Loucy (cell line): ENCODE measurements at regions not wholly inside any gene's neighbourhood (a gene's known extent, or its start where the extent isn't known, plus 50 kb on each side); places are given as distances from the start of the nearest gene placed in this dataset.

Source experiments
- H2AFZ ChIP-seq: fragments of 200-600 bp; sonication (generic); 2 replicates; pipeline ENCODE4 v1.6.0; 2016; ENCODE audit warnings: antibody characterized with exemption, mild to moderate bottlenecking, low read length, moderate library complexity
- H3F3A ChIP-seq: fragments of 200-600 bp; 2 replicates; pipeline ENCODE4 v1.6.0; 2016; ENCODE audit warnings: antibody characterized with exemption, low read depth, mild to moderate bottlenecking
- H3K27me3 ChIP-seq: fragments of 200-600 bp; sonication (generic); 2 replicates; pipeline ENCODE4 v1.6.1; 2014; ENCODE audit warnings: low read length, mild to moderate bottlenecking; ENCODE audit not compliant: insufficient read depth, poor library complexity, severe bottlenecking
- H3K36me3 ChIP-seq: fragments of 200-600 bp; sonication (generic); 2 replicates; pipeline ENCODE4 v1.6.1; 2016; ENCODE audit warnings: low read length; ENCODE audit not compliant: insufficient read depth
- H3K4me1 ChIP-seq: fragments of 200-600 bp; sonication (generic); 2 replicates; pipeline ENCODE4 v1.5.1; 2014; ENCODE audit warnings: low read length, mild to moderate bottlenecking; ENCODE audit not compliant: insufficient read depth, poor library complexity, severe bottlenecking
- H3K4me2 ChIP-seq: fragments of 200-600 bp; sonication (generic); 2 replicates; pipeline ENCODE4 v1.6.0; 2014; ENCODE audit warnings: antibody characterized with exemption, low read length, low read depth, mild to moderate bottlenecking; ENCODE audit not compliant: poor library complexity, severe bottlenecking
- H3K4me3 ChIP-seq: fragments of 200-600 bp; sonication (generic); 2 replicates; pipeline ENCODE4 v1.5.1; 2014; ENCODE audit warnings: low read length, mild to moderate bottlenecking, mixed read lengths; ENCODE audit not compliant: poor library complexity, severe bottlenecking
- H3K79me2 ChIP-seq: fragments of 200-600 bp; sonication (generic); 2 replicates; pipeline ENCODE4 v1.6.1; 2014; ENCODE audit warnings: low read length; ENCODE audit not compliant: insufficient read depth
- H3K9ac ChIP-seq: fragments of 200-600 bp; sonication (generic); 2 replicates; pipeline ENCODE4 v1.6.0; 2014; ENCODE audit warnings: mild to moderate bottlenecking, low read depth, low read length, moderate library complexity; ENCODE audit not compliant: poor library complexity, severe bottlenecking
- H3K9me2 ChIP-seq: fragments of 200-600 bp; sonication (generic); replicated peaks from 2 replicates; pipeline ENCODE4 v1.6.1; 2016; ENCODE audit warnings: low read depth, low read length, mixed read lengths
- H3K9me3 ChIP-seq: fragments of 200-600 bp; sonication (generic); 2 replicates; pipeline ENCODE4 v1.6.1; 2014; ENCODE audit warnings: mild to moderate bottlenecking, antibody characterized with exemption, low read length, low read depth; ENCODE audit not compliant: insufficient read depth
- H4K20me1 ChIP-seq: fragments of 200-600 bp; sonication (generic); 2 replicates; pipeline ENCODE4 v1.6.0; 2014; ENCODE audit warnings: antibody characterized with exemption, low read length, mild to moderate bottlenecking; ENCODE audit not compliant: insufficient read depth, poor library complexity, severe bottlenecking
- CTCF ChIP-seq: fragments of 200-600 bp; sonication (generic); conservative IDR thresholded peaks from 2 replicates; pipeline ENCODE4 v1.5.1; 2014; ENCODE audit warnings: mild to moderate bottlenecking, antibody characterized with exemption, low read length
- EZH2phosphoT487 ChIP-seq: fragments of 200-600 bp; IDR thresholded peaks from 2 replicates; pipeline ENCODE4 v1.6.1; 2018; ENCODE audit warnings: antibody characterized with exemption, mild to moderate bottlenecking, moderate library complexity, borderline replicate concordance

- no peaks in the 10 kb centered on the region for H3K9me3 ChIP-seq
- no peaks in the 10 kb centered on the region for H3K4me1 ChIP-seq
- no peaks in the 10 kb centered on the region for H3K9me2 ChIP-seq
- no peaks in the 10 kb centered on the region for H3F3A ChIP-seq
- no peak overlapping the region for H3K9ac ChIP-seq
- H4K20me1 ChIP-seq: no peaks in the 10 kb centered on the region
- H3K4me3 ChIP-seq: no peak overlapping the region
- H3K4me2 ChIP-seq: no peak overlapping the region
- no peaks in the 10 kb centered on the region for H3K79me2 ChIP-seq
- H3K27me3 ChIP-seq: no peaks in the 10 kb centered on the region
- H2AFZ ChIP-seq: no peak overlapping the region
- TF ChIP-seq CTCF (no peak), EZH2phosphoT487 (no peak)
- H3K36me3 ChIP-seq: no peaks in the 10 kb centered on the region
These were observed 214.6 kb upstream of the RGS18 start for GRCh38 chr1:191943684-191944083.

GRCh38 chr1:191953526-191953925, 204.7 kb upstream of the RGS18 start:
- no peaks in the 10 kb centered on the region for H3K79me2 ChIP-seq
- no peak for TF ChIP-seq EZH2phosphoT487
- no peak for TF ChIP-seq CTCF
- H3K36me3 ChIP-seq: no peaks in the 10 kb centered on the region
- H2AFZ ChIP-seq: no peak overlapping the region
- no peak overlapping the region for H3K4me3 ChIP-seq
- no peaks in the 10 kb centered on the region for H3K4me1 ChIP-seq
- no peak overlapping the region for H3K9ac ChIP-seq
- no peaks in the 10 kb centered on the region for H3K9me2 ChIP-seq
- no peaks in the 10 kb centered on the region for H3K9me3 ChIP-seq
- no peak overlapping the region for H3K4me2 ChIP-seq
- no peaks in the 10 kb centered on the region for H3K27me3 ChIP-seq
- H4K20me1 ChIP-seq: no peaks in the 10 kb centered on the region
- H3F3A ChIP-seq: no peaks in the 10 kb centered on the region

GRCh38 chr1:191959856-191960255, 198.4 kb upstream of the RGS18 start:
- no peak overlapping the region for H3K9ac ChIP-seq
- H3K9me3 ChIP-seq: no peaks in the 10 kb centered on the region
- no peak for TF ChIP-seq CTCF
- TF ChIP-seq EZH2phosphoT487: no peak
- no peaks in the 10 kb centered on the region for H3K9me2 ChIP-seq
- no peaks in the 10 kb centered on the region for H4K20me1 ChIP-seq
- H3K79me2 ChIP-seq: no peaks in the 10 kb centered on the region
- H2AFZ ChIP-seq: no peak overlapping the region
- no peaks in the 10 kb centered on the region for H3F3A ChIP-seq
- peaks cover 21% of the 10 kb centered on the region for H3K4me1 ChIP-seq
- H3K27me3 ChIP-seq: no peaks in the 10 kb centered on the region
- H3K4me2 ChIP-seq: no peak overlapping the region
- no peaks in the 10 kb centered on the region for H3K36me3 ChIP-seq
- no peak overlapping the region for H3K4me3 ChIP-seq
